ENCODE measurements at regions not wholly inside any gene's neighbourhood (a gene's known extent, or its start where the extent isn't known, plus 50 kb on each side); places are given as distances from the start of the nearest gene placed in this dataset.

GRCh38 chr3:7800006-7800780, 701.4 kb upstream of the LMCD1 start:
- TF ChIP-seq CTCF (IDR thresholded peaks at IDR 0.05; ENCODE audit: extremely low read depth in 1 of 2, insufficient read depth in 1 of 2, low read depth in 1 of 2, low read length in 2 of 2) (peak; percentile 6), POLR2AphosphoS5 (IDR thresholded peaks at IDR 0.05; ENCODE audit: insufficient read depth, low read depth, low read length) (no peak), MYC (IDR thresholded peaks at IDR 0.05; ENCODE audit: low read depth, low read length) (no peak)

All from endothelial cell of umbilical vein (primary cell).